H1 (cell line): ENCODE measurements at regions not wholly inside any gene's neighbourhood (a gene's known extent, or its start where the extent isn't known, plus 50 kb on each side); places are given as distances from the start of the nearest gene placed in this dataset.

Source experiments
- CTCF ChIA-PET: fragments of 300-600 bp; sonication (Branson Sonifier 250); formaldehyde crosslinking; loops from one replicate; lab custom pipeline; 2021; ENCODE audit not compliant: partially characterized antibody; lab: Charles Lee
- POLR2A ChIA-PET: fragments of 300-600 bp; sonication (Branson Sonifier 250); formaldehyde crosslinking; loops from one replicate; lab custom pipeline; 2021; ENCODE audit warnings: inconsistent platforms; ENCODE audit not compliant: partially characterized antibody; lab: Charles Lee
- DNase-seq, 2 experiments: peaks; one replicate each; pipeline versions ENCODE4 v3.0.0 to v3.0.0-alpha.2; 2010 to 2022; ENCODE audit warnings: low spot score in 2 of 2, low read depth in 1 of 2, mixed read lengths in 1 of 2
- FAIRE-seq: peaks from 2 replicates; lab custom pipeline; 2011; peaks lifted over from hg19 to GRCh38; lab: Jason Lieb, UNC
- H2AFZ ChIP-seq: 2 replicates; pipeline ENCODE4 v1.8.1; 2012; ENCODE audit warnings: low read length, inconsistent platforms
- H2AK5ac ChIP-seq: 2 replicates; pipeline ENCODE4 v1.6.1; 2013; ENCODE audit warnings: low read depth, low read length
- H2BK120ac ChIP-seq: replicated peaks from 2 replicates; pipeline ENCODE3; 2013; ENCODE audit warnings: low read depth, low read length, inconsistent platforms
- H2BK12ac ChIP-seq: 2 replicates; pipeline ENCODE4 v1.6.1; 2013; ENCODE audit warnings: low read depth, low read length
- H2BK15ac ChIP-seq: 2 replicates; pipeline ENCODE4 v1.6.1; 2013; ENCODE audit warnings: low read length
- H2BK20ac ChIP-seq: 2 replicates; pipeline ENCODE4 v1.6.1; 2013; ENCODE audit warnings: low read length
- H2BK5ac ChIP-seq: 2 replicates; pipeline ENCODE4 v1.6.1; 2013; ENCODE audit warnings: low read depth, low read length
- H3K14ac ChIP-seq: 2 replicates; pipeline ENCODE4 v1.6.1; 2013; ENCODE audit warnings: inconsistent platforms; ENCODE audit not compliant: insufficient read length
- H3K18ac ChIP-seq: 2 replicates; pipeline ENCODE4 v1.6.1; 2013; ENCODE audit warnings: low read length; ENCODE audit errors: extremely low read depth
- H3K23ac ChIP-seq: 2 replicates; pipeline ENCODE4 v1.6.1; 2013; ENCODE audit warnings: inconsistent platforms; ENCODE audit not compliant: insufficient read length
- H3K23me2 ChIP-seq: 2 replicates; pipeline ENCODE4 v1.6.1; 2013; ENCODE audit warnings: low read depth, low read length
- H3K27ac ChIP-seq: 2 replicates; pipeline ENCODE4 v1.6.1; 2011; ENCODE audit warnings: low read depth, low read length, inconsistent platforms
- H3K27me3 ChIP-seq, 4 experiments: replicated peaks in 1 of 4; 1 replicate in 1 of 4; 2 replicates in 3 of 4; pipeline versions ENCODE4 v1.6.1 to v1.8.1; 2011 to 2013; ENCODE audit warnings: low read length in 3 of 4, mild to moderate bottlenecking in 3 of 4, inconsistent platforms in 2 of 4, mixed read lengths in 2 of 4, moderate library complexity in 1 of 4; ENCODE audit not compliant: control insufficient read depth in 3 of 4, insufficient read depth in 3 of 4; ENCODE audit errors: extremely low read depth in 1 of 4
- H3K36me3 ChIP-seq, 4 experiments: 2 replicates each; pipeline versions ENCODE4 v1.6.1 to v1.8.1; 2011 to 2013; ENCODE audit warnings: mild to moderate bottlenecking in 4 of 4, low read length in 3 of 4, moderate library complexity in 2 of 4, control low read depth in 1 of 4, inconsistent platforms in 1 of 4; ENCODE audit not compliant: insufficient read depth in 4 of 4, control insufficient read depth in 2 of 4
- H3K4ac ChIP-seq: replicated peaks from 2 replicates; pipeline ENCODE3; 2013; ENCODE audit warnings: low read length, low read depth, mixed read lengths, inconsistent platforms; ENCODE audit not compliant: insufficient read length
- H3K4me1 ChIP-seq, 4 experiments: replicated peaks in 1 of 4; 1 replicate in 1 of 4; 2 replicates in 3 of 4; pipeline versions ENCODE4 v1.6.1 to v1.8.1; 2011 to 2013; ENCODE audit warnings: low read length in 3 of 4, inconsistent platforms in 2 of 4, mixed read lengths in 1 of 4; ENCODE audit not compliant: insufficient read depth in 4 of 4, control insufficient read depth in 3 of 4
- H3K4me2 ChIP-seq, 2 experiments: 2 replicates each; pipeline versions ENCODE4 v1.6.1 to v1.8.1; 2011 to 2013; ENCODE audit warnings: low read depth in 2 of 2, low read length in 2 of 2, control low read depth in 1 of 2, inconsistent platforms in 1 of 2, mild to moderate bottlenecking in 1 of 2; ENCODE audit not compliant: insufficient read depth in 1 of 2
- H3K4me3 ChIP-seq, 4 experiments: fragments of 200-600, 300-600 bp in 1 of 4; sonication (generic), shearing (Covaris generic), sonication (Bioruptor Twin) in 1 of 4; 2 replicates each; pipeline versions ENCODE4 v1.5.1 to v1.8.1; 2011 to 2016; ENCODE audit warnings: low read length in 4 of 4, low read depth in 3 of 4, control low read depth in 2 of 4, inconsistent platforms in 2 of 4, mild to moderate bottlenecking in 2 of 4, mixed read lengths in 1 of 4, moderate library complexity in 1 of 4; ENCODE audit not compliant: insufficient read depth in 2 of 4; ENCODE audit errors: extremely low read depth in 1 of 4
- H3K56ac ChIP-seq: replicated peaks from 2 replicates; pipeline ENCODE3; 2013; ENCODE audit warnings: low read depth, mild to moderate bottlenecking, mixed read lengths, low read length, inconsistent platforms; ENCODE audit not compliant: insufficient read length
- H3K79me1 ChIP-seq: 2 replicates; pipeline ENCODE4 v1.6.1; 2013; ENCODE audit warnings: low read depth, low read length, control low read depth
- H3K79me2 ChIP-seq, 2 experiments: 2 replicates each; pipeline versions ENCODE4 v1.6.1 to v1.8.1; 2012 to 2013; ENCODE audit warnings: low read length in 2 of 2, mild to moderate bottlenecking in 2 of 2, inconsistent platforms in 1 of 2; ENCODE audit not compliant: insufficient read depth in 2 of 2, control insufficient read depth in 1 of 2
- H3K9ac ChIP-seq, 4 experiments: replicated peaks in 1 of 4; 1 replicate in 1 of 4; 2 replicates in 3 of 4; pipeline versions ENCODE4 v1.6.1 to v1.8.1; 2011 to 2013; ENCODE audit warnings: low read depth in 3 of 4, low read length in 3 of 4, control low read depth in 2 of 4, mild to moderate bottlenecking in 2 of 4, moderate library complexity in 2 of 4, inconsistent platforms in 1 of 4; ENCODE audit errors: extremely low read depth in 1 of 4
- H3K9me3 ChIP-seq, 2 experiments: 2 replicates each; pipeline versions ENCODE4 v1.6.1 to v1.8.1; 2012 to 2013; ENCODE audit warnings: mild to moderate bottlenecking in 2 of 2, moderate library complexity in 2 of 2, control low read depth in 1 of 2, inconsistent platforms in 1 of 2, low read depth in 1 of 2, low read length in 1 of 2, mixed read lengths in 1 of 2; ENCODE audit not compliant: insufficient read depth in 2 of 2
- H4K20me1 ChIP-seq, 2 experiments: replicated peaks in 1 of 2; 2 replicates each; pipeline versions ENCODE3 to v1.8.1; 2011 to 2013; ENCODE audit warnings: inconsistent platforms in 2 of 2, low read length in 2 of 2, mild to moderate bottlenecking in 1 of 2; ENCODE audit not compliant: insufficient read depth in 2 of 2, control insufficient read depth in 1 of 2
- H4K5ac ChIP-seq: 2 replicates; pipeline ENCODE4 v1.6.1; 2013; ENCODE audit warnings: low read length, low read depth, mixed read lengths, inconsistent platforms; ENCODE audit not compliant: insufficient read length
- H4K8ac ChIP-seq: 2 replicates; pipeline ENCODE4 v1.8.0; 2013; ENCODE audit warnings: mild to moderate bottlenecking, moderate library complexity, low read length, inconsistent platforms; ENCODE audit not compliant: insufficient read depth; ENCODE audit errors: extremely low read depth
- H4K91ac ChIP-seq: replicated peaks from 2 replicates; pipeline ENCODE3; 2013; ENCODE audit warnings: low read length, mixed read lengths, inconsistent platforms; ENCODE audit not compliant: insufficient read length
- JUND ChIP-seq: IDR thresholded peaks from 2 replicates; pipeline ENCODE4 v1.6.1; 2011; ENCODE audit warnings: mild to moderate bottlenecking, improper control_type of control experiment, low read length
- WGBS, 2 experiments: shearing (Covaris generic) in 1 of 2; methylation state at CpG; one replicate each; pipeline versions ENCODE4 v1.1.6 to v1.1.7; 2013 to 2015; ENCODE audit warnings: low lambda C conversion rate in 2 of 2, mixed read lengths in 2 of 2, inconsistent platforms in 1 of 2, low coverage in 1 of 2, missing lambda C conversion rate in 1 of 2; ENCODE audit not compliant: insufficient replicate concordance in 2 of 2, insufficient coverage in 1 of 2, insufficient read length in 1 of 2; ENCODE audit errors: extremely low coverage in 1 of 2, missing lambda C conversion rate in 1 of 2; 5-methylcytosine and 5-hydroxymethylcytosine counted together

DNA sequence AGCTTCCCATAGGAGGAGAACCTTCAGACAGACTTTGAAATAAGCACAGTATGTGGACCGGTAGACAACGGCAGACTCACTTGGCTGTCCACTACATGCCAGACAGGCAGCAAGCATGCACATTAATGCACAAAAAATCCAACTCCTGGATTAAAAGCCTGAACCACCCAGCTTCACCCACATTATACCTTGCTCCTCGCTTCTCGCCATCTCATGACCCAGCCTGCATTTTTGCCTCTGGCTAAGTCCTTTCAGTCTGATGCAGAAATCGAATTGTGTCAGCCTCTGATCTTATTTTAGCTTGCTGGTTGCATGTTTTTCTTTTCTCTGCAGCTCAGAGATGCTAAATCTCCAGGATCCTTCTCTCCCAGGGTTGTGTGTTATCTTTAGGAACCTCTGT lies 358.7 kb downstream of the RFC3 start:
- Histone ChIP-seq H3K23me2 (no peaks in the 10 kb centered on the region; the same call in 1 of the 2 replicates), H2AK5ac (no peak overlapping the region), H3K27ac (no peak overlapping the region), H2BK120ac (no peak overlapping the region), H2BK20ac (no peak overlapping the region), H4K5ac (no peak overlapping the region), H3K79me1 (no peaks in the 10 kb centered on the region), H3K79me2 (no peaks in the 10 kb centered on the region), H4K91ac (no peak overlapping the region), H3K4me2 (no peak overlapping the region), H3K4ac (no peak overlapping the region), H3K4me1 (peaks cover 0 to 4% (median 0%) of the 10 kb centered on the region in 4 experiments; a peak in 1 of 7 replicates), H3K18ac (no peak overlapping the region), H4K8ac (no peak overlapping the region), H2BK5ac (no peak overlapping the region), H3K36me3 (no peaks in the 10 kb centered on the region), H3K56ac (no peak overlapping the region), H3K9ac (no peak overlapping the region), H3K9me3 (no peaks in the 10 kb centered on the region), H3K27me3 (peaks cover 0 to 1% (median 0%) of the 10 kb centered on the region in 4 experiments; a peak in 1 of 7 replicates), H3K23ac (no peak overlapping the region), H2BK12ac (no peak overlapping the region), H3K14ac (no peak overlapping the region), H2BK15ac (no peak overlapping the region), H4K20me1 (no peaks in the 10 kb centered on the region), H3K4me3 (no peak overlapping the region), H2AFZ (no peak overlapping the region; the same call in 1 of the 2 replicates)
- CTCF ChIA-PET: no interaction called here
- no peak for TF ChIP-seq JUND
- DNase-seq: no peak
- POLR2A ChIA-PET: no interaction called here
- WGBS, 2 experiments: 93% methylated on average over 5 of the region's 5 CpGs; no CpG with 5 or more reads in 1 of the 2 experiments
- no peak for FAIRE-seq
